GM13976 (cell line): ENCODE measurements at regions not wholly inside any gene's neighbourhood (a gene's known extent, or its start where the extent isn't known, plus 50 kb on each side); places are given as distances from the start of the nearest gene placed in this dataset.

Source experiments
- DNase-seq: peaks from one replicate; pipeline ENCODE4 v3.0.0; 2012; ENCODE audit warnings: low spot score
- in situ Hi-C: fragments of 300-500 bp; cut with MboI; formaldehyde crosslinking; loops from one replicate; pipeline ENCODE4 v1.12.0; 2022; ENCODE audit warnings: low sequenced_read_pairs, mixed read lengths, inconsistent platforms; ENCODE audit not compliant: unreplicated experiment
- TF ChIP-seq, protein P1 (sequence below): IDR thresholded peaks from 2 replicates; pipeline ENCODE4 v1.5.1; 2012; ENCODE audit warnings: borderline replicate concordance, mild to moderate bottlenecking; ENCODE audit not compliant: insufficient read depth; ENCODE audit errors: extremely low read depth, missing control alignments, control extremely low read depth

DNA sequence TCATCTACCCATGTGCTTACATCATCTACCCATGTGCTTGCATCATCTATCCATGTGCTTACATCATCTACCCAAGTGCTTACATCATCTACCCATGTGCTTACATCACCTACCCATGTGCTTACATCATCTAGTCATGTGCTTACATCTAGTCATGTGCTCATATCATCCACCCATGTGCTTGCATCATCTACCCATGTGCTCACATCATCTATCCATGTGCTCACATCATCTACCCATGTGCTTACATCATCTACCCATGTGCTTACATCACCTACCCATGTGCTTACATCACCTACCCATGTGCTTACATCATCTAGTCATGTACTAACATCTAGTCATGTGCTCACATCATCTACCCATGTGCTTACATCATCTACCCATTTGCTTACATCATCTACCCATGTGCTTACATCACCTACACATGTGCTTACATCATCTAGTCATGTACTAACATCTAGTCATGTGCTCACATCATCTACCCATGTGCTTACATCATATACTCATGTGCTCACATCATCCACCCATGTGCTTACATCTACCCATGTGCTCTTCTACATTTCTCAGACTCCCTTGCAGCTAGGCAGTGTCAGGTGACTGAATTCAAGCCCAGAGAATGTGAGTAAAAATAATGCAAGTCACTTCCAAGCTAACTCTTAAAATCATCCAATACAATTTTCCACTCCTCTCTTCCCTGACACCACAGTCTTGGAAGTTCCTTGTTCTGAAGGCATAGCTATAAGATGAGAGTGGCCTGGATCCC is 196.8 kb downstream of the CBLN1 start:
- in situ Hi-C loops: no loop called here
- no peak for DNase-seq
- TF ChIP-seq, protein P1, sequence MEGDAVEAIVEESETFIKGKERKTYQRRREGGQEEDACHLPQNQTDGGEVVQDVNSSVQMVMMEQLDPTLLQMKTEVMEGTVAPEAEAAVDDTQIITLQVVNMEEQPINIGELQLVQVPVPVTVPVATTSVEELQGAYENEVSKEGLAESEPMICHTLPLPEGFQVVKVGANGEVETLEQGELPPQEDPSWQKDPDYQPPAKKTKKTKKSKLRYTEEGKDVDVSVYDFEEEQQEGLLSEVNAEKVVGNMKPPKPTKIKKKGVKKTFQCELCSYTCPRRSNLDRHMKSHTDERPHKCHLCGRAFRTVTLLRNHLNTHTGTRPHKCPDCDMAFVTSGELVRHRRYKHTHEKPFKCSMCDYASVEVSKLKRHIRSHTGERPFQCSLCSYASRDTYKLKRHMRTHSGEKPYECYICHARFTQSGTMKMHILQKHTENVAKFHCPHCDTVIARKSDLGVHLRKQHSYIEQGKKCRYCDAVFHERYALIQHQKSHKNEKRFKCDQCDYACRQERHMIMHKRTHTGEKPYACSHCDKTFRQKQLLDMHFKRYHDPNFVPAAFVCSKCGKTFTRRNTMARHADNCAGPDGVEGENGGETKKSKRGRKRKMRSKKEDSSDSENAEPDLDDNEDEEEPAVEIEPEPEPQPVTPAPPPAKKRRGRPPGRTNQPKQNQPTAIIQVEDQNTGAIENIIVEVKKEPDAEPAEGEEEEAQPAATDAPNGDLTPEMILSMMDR: no peak

DNA sequence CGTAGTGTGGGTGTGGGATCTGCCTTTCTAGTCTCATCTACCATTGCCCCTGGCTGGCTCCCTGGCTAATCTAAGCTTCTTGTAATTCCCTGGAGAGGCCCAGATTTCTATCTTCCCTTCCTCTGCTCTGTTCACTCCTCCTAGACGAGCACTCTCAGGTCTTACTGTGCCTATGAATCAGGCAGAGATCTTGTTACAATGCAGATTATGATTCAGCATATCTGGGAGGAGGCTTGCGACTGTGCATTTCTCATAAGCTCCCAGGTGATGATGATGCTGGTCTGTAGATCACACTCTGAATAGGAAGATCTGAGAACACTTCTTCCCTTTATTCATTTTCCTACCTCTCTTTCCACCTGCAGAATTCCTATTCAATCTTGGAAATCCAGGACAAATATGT is 200.1 kb downstream of the CBLN1 start:
- no peak for DNase-seq
- TF ChIP-seq, protein P1: no peak
- in situ Hi-C loops: no loop called here

DNA sequence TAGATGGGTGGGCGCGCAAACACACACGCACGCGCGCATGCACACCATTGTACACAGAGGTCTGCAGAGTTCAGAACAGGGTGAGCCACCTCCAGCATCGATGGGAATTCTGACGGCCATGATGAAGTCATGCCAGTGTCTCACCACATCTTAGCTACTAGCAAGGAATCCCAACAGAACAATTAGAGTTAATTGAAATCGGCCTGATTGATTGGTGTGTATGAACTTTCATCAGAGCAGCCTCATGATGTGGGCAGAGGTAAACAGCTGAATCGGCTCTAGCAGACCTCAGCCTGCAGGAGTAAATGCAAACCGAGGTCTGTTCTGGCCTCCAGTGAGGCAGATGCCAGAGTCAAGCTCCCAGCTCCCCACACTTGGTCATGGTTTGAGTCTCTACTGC is 200.6 kb downstream of the CBLN1 start:
- TF ChIP-seq, protein P1: no peak
- in situ Hi-C loops: no loop called here
- DNase-seq: no peak

DNA sequence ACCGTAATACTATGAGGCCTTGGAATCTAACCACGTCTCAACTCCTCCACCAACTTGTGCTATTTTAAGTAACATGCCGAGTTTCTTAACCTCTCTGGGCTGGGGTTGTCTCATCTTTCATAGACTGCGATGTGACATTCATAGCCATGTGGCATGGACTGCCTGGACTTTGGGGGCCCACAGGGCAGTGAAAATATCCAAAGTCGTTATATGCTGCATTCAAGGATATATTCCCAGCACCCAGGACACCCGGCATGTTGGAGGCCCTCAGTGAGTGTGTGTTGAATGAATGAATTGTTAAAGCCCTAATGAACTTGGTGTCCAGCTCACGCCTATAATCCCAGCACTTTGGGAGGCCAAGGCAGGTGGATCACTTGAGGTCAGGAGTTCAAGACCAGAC is 203.1 kb downstream of the CBLN1 start:
- in situ Hi-C loops: no loop called here
- DNase-seq: no peak
- TF ChIP-seq, protein P1: no peak

DNA sequence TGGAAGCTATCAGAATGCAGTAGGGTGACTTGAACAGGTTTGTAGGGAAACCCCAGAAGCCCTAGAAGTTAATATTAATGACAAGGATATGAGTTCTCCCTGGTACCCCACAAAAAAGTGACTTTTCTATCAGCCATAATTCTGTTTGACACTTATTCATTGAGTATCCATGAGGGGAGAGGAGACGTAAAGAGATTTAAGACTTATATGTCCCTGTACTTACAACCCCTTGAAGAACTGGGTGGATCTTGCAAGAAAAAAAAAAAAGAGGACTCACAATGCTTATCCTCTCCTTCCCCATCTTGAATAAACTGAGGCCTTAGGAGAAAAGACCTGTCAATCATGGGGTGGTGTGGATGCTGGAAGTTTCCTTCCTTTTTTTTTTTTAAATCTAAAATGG is 203.5 kb downstream of the CBLN1 start:
- TF ChIP-seq, protein P1: no peak
- no peak for DNase-seq
- in situ Hi-C loops: no loop called here

DNA sequence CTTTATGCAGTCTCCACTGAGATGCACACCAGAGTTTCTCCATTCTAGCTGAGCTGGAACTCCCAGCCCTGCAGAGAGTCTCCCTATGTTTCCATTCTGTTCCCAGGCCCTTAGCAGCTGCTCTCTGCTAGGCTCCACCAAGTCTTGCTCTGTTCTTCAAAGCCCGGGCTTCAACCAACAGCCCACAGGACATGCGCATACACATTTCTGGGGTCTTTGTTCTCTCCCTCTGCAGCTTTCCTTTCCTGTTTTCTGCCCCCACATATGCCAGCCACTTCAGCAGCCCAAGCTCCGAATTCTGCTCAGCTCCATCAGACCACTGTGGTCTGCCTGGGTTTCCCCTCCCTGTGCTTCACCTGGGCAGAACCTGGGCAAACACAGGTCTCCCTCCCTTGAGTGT is 205.9 kb downstream of the CBLN1 start:
- TF ChIP-seq, protein P1: no peak
- no peak for DNase-seq
- in situ Hi-C loops: no loop called here
